Cardiac fibroblast (primary cell): ENCODE measurements at regions not wholly inside any gene's neighbourhood (a gene's known extent, or its start where the extent isn't known, plus 50 kb on each side); places are given as distances from the start of the nearest gene placed in this dataset.
A peak's percentile ranks its signal among the peaks of the same experiment; 100 is the strongest.

Experiments
- DNase-seq, 2 donors: peaks; one replicate each; pipeline versions ENCODE4 v3.0.0 to v3.0.0-alpha.2; 2010; ENCODE audit warnings: low read depth in 2 of 2
- H3K4me3 ChIP-seq, 2 donors: replicated peaks in 1 of 2; 1 replicate in 1 of 2; 2 replicates in 1 of 2; pipeline ENCODE4 v1.5.1; 2011; ENCODE audit warnings: low read depth in 2 of 2, low read length in 2 of 2, mild to moderate bottlenecking in 2 of 2, moderate library complexity in 1 of 2
- CTCF ChIP-seq: IDR thresholded peaks from one replicate; pipeline ENCODE4 v1.5.1; 2011; ENCODE audit warnings: low read depth, mild to moderate bottlenecking, low read length, inconsistent platforms

DNA sequence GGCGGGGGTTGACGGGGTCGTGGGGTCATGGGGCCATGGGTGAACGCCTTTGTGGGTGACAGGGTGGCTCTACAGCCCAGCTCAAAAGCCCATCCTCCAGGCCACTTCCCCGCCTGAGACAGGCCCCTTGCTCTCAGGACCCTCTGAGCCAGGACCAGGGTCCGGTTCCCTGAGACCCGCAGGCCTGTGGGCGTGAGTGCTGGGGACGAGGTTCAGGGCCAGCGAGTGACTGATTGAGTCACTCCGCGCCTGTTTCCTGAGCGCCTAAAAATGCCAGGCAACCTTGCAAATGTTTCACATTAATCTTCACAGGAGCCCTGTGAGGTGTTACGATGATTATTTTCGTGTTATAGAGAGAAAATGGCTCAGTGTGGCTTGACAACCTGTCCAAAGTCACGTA lies 97.8 kb downstream of the ZNF674 start:
- H3K4me3 ChIP-seq, result peak overlapping the region; percentile 67 to 78
- no peak for TF ChIP-seq CTCF
- DNase-seq, result peak; percentile 13 to 18

DNA sequence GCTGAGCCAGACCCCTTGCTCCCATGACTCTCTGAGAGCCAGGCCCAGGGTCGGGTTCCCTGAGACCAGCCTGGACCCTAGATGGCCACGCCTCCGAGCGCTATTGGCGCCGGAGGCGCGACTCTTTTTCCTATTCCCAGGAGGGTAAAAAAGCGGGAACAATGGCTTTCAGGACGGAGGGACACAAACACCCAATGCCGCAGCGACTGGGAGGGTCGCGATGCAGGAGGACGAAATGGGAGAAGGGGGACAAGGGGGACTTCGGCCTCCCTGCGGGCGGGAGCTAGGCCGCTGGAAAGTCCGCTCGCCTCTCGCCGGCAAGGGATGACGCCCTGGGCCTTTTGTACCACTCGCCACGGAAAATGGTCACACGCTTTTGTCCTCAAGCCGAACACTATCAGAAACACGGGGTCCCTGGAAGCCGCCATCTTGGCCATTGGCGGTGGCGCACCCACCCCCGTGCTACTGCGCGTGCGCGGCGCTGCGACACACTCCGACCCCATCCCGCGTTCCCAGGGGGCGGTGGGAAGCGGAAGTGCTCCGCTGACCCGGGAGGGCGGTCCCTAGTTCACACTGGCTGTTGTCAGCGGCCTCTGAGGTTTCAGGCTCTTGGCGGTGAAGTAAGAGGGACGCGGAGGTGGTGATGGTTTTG lies 98.4 kb downstream of the ZNF674 start:
- DNase-seq, result peak; percentile 73 to 84
- no peak for TF ChIP-seq CTCF
- H3K4me3 ChIP-seq, result peak overlapping the region; percentile 67 to 78

GRCh38 chrX:46444011-46444410 lies 101.2 kb downstream of the ZNF674 start:
- no peak overlapping the region for H3K4me3 ChIP-seq
- no peak for TF ChIP-seq CTCF
- peak; percentile 73 for DNase-seq

DNA sequence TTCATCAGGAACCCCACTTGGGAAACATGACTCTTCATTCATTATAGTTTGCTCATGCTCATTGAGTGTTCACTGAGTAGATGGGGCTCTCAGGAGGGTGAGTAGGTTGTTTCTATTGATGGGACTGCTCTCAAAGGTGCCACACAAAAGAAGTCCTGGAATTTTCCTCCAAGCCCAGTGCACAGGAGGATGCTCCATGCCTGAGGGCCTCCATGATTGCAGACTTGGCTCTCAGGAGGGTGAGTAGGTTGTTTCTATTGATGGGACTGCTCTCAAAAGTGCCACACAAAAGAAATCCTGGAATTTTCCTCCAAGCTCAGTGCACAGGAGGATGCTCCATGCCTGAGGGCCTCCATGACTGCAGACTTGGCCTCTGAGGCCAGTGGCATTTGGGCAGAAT lies 108.5 kb downstream of the ZNF674 start:
- H3K4me3 ChIP-seq, result no peak overlapping the region
- no peak for DNase-seq
- no peak for TF ChIP-seq CTCF

DNA sequence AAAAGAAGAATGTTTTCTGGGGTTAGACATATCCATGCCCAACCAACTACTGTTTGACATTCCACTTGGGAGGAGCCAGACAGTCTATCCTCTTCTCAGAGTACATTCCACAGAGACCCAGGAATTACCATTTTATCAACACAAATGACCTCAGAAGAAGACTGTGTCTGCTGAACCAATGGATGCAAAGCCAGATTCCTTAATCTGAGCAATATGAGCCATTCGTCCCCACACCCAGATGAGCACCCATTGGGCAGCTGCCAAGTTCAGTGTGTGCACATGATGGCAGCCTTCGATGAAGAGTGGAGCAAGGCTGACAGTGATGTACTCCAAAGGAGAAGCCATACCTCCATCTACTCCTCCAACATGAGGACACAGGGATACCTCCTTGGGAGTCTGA lies 111.3 kb downstream of the ZNF674 start:
- no peak overlapping the region for H3K4me3 ChIP-seq
- no peak for TF ChIP-seq CTCF
- peak; percentile 7 to 20 for DNase-seq

- no peak overlapping the region for H3K4me3 ChIP-seq
- peak; percentile 76 to 78 for DNase-seq
- TF ChIP-seq CTCF, result peak; percentile 57
Observed at GRCh38 chrX:46408553-46409407, 136.4 kb downstream of the ZNF674 start.
